MM.1S (cell line): ENCODE measurements at regions not wholly inside any gene's neighbourhood (a gene's known extent, or its start where the extent isn't known, plus 50 kb on each side); places are given as distances from the start of the nearest gene placed in this dataset.

Experiments used
- EZH2 ChIP-seq: fragments of 300-600 bp; sonication (generic); optimal IDR thresholded peaks from 2 replicates; pipeline ENCODE3; 2017; ENCODE audit warnings: low read depth, mild to moderate bottlenecking, antibody characterized with exemption, low read length, mixed read lengths
- TF ChIP-seq, protein P1 (sequence below): fragments of 300-600 bp; sonication (generic); IDR thresholded peaks from 2 replicates; pipeline ENCODE4 v1.5.1; 2016; ENCODE audit warnings: antibody characterized with exemption, low read length, mixed read lengths

DNA sequence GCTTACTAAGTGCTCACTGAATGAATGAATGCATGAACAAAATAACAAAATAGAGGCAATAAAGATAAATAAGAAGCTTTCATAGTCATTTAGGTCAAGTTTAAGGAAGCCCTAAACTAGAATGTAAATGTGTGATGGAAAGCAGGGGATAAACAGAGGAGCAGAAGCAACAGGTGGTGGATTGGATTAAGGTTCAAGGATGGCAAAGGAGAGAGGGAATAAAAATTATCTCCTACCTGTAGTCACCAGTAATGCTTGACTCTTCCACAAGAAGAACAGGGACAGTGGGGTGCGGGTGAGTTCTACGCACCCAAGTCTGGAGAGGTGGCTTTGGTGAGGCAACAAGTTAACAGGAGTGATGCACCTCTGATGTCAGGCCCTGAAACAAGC, 212.4 kb downstream of the ZIC5 start:
- no peak for TF ChIP-seq EZH2
- TF ChIP-seq, protein P1, sequence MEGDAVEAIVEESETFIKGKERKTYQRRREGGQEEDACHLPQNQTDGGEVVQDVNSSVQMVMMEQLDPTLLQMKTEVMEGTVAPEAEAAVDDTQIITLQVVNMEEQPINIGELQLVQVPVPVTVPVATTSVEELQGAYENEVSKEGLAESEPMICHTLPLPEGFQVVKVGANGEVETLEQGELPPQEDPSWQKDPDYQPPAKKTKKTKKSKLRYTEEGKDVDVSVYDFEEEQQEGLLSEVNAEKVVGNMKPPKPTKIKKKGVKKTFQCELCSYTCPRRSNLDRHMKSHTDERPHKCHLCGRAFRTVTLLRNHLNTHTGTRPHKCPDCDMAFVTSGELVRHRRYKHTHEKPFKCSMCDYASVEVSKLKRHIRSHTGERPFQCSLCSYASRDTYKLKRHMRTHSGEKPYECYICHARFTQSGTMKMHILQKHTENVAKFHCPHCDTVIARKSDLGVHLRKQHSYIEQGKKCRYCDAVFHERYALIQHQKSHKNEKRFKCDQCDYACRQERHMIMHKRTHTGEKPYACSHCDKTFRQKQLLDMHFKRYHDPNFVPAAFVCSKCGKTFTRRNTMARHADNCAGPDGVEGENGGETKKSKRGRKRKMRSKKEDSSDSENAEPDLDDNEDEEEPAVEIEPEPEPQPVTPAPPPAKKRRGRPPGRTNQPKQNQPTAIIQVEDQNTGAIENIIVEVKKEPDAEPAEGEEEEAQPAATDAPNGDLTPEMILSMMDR: no peak
